ENCODE measurements at regions not wholly inside any gene's neighbourhood (a gene's known extent, or its start where the extent isn't known, plus 50 kb on each side); places are given as distances from the start of the nearest gene placed in this dataset.

DNA sequence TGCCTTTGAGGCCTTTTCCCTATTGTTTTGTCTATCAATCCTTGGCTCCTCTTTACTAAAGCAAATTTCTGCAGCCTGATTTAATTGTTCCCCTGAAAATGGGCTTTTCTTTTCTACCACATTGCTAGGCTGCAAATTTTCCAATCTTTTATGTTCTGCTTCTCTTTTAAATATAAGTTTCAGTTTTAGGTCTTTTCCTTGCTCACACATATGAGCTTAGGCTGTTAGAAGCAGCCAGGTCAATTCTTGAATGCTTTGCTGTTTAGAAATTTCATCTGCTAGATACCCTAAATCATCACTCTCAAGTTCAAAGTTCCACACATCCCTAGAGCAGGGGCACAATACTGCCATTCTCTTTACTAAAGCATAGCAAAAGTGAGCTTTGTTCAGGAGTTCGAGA lies 159.6 kb downstream of the ARL4A start:
- TF ChIP-seq, protein P1, sequence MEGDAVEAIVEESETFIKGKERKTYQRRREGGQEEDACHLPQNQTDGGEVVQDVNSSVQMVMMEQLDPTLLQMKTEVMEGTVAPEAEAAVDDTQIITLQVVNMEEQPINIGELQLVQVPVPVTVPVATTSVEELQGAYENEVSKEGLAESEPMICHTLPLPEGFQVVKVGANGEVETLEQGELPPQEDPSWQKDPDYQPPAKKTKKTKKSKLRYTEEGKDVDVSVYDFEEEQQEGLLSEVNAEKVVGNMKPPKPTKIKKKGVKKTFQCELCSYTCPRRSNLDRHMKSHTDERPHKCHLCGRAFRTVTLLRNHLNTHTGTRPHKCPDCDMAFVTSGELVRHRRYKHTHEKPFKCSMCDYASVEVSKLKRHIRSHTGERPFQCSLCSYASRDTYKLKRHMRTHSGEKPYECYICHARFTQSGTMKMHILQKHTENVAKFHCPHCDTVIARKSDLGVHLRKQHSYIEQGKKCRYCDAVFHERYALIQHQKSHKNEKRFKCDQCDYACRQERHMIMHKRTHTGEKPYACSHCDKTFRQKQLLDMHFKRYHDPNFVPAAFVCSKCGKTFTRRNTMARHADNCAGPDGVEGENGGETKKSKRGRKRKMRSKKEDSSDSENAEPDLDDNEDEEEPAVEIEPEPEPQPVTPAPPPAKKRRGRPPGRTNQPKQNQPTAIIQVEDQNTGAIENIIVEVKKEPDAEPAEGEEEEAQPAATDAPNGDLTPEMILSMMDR (IDR thresholded peaks at IDR 0.05; ENCODE audit: low read length) = no peak
- TF ChIP-seq EZH2phosphoT487 (IDR thresholded peaks at IDR 0.05; ENCODE audit: low read length) = no peak
